ENCODE measurements at regions not wholly inside any gene's neighbourhood (a gene's known extent, or its start where the extent isn't known, plus 50 kb on each side); places are given as distances from the start of the nearest gene placed in this dataset.
"Not testable (repeated sequence)": the region's sequence is repeated elsewhere in the genome, so short reads cannot be mapped to it uniquely, and the experiment has no call there.

DNA sequence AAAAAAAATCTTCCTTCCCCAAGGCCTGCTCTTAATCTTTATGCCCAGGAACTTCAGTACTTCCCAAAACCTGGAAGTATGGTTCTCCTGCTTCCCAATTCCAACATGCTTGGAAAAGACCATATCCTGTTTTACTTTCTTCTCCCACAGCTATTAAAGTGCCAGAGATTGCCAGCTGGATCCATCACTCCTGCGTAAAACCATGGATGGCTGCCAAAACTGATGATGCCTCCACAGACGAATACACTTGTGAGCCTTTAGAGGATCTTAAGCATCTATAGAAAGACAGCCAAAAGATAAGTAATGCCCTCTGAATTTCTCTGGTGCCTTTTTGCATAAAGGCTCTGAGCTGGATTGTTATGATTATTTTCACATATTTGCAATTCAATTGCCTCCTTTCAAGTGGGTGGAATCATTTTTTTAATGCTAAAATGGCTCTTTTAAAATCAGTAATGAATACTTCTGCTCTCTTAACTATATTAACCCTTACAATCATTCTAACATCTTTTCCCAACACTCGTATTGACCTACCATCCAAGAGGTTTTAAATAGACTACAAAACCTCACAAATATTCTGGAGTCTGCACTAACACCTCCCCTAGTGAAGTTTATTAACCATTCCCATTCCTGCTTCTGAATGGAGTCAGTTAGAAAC is 1807.8 kb downstream of the BRINP3 start:
- no peak for DNase-seq

DNA sequence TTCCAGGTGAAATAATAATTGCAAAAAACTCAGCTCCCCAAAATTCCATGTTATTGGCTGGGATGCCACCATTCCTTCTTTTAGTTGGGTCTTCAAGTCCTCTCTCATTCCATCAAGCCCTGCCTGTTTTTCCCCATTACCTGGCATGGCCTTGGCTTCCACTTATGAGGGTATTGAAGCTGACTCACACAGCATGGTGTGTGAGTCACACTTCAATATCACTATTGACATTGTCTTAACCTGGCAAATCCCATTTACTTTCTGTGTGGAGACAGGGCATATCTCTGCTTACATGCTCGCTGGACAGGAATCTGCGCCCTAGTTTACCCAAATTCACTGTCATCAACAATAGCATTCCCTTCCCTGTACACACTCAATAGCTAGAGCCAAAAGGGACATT is 1806.8 kb downstream of the BRINP3 start:
- no peak for DNase-seq

DNA sequence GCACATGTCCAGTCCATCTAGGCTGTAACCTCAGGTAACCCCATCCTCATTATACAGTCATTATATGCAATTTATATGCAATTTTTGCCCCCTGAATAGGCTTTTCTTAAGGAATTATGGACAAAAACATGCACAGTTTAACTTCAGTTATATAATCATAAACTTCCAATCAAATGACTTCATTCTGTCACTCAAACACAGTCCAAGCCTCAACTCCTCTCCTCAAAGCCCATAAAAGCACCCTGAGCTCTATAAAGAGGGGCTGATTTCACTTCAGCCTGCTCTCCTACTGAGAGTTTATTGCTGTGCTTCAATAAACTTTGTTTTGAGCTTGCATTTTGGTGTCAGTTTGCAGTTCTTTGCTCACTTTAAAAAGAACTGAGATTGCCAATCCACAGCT is 1805.5 kb downstream of the BRINP3 start:
- no peak for DNase-seq

DNA sequence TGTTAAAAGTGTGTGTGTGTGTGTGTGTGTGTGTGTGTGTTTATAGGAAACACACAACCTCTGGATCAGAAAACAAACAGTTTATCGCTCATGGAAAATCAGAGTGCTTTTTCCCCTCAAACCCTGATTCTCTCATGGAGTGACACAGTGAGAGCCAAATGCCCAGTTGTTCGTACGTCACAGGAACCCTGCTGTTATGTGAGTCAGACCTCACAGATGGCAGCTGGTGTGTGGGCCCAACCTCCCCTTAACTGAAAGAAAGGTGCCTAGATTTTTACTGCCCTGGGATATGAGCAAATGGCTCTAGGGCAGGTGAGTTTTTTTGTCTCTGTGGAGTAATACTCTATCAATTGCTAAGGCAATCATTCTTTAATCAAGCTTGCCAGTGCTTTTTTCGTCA is 1788.1 kb downstream of the BRINP3 start:
- DNase-seq, result no peak

DNA sequence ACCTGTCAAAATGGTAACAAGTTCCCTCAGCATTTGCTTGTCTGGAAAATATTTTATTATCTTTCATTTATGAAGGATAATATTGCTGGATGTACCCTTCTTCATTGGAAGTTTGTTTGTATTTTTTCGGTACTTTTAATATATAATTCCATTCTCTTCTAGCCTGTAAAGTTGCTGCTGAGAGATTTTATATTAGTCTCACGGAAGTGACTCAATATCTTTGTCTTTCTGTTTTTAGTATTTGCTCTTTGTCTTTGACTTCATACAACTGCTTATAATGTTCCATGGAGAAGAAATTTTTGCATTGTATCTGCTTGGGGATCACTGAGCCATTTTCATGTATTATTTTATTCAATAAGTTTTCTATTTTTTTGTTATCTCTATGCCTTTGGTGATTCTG is 1777.5 kb downstream of the BRINP3 start:
- no peak for DNase-seq

DNA sequence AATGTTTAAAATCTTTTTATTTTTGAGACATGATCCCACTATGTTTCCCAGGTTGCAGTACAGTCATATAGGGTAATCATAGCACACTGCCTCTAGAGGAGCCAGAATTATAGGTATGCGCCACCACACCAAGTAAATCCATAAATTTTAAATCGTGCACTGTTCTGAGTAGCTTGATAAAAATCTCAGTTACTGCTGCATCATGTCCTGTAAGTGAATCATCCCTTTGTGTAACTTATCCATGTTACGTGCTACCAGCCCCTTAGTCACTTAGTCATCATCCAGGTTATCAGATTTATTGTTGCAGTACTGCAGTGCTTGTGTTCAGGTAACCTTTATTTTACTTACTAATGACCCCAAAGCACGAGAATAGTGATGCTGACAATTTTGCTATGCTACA is 1770.9 kb downstream of the BRINP3 start:
- DNase-seq, result no peak

DNA sequence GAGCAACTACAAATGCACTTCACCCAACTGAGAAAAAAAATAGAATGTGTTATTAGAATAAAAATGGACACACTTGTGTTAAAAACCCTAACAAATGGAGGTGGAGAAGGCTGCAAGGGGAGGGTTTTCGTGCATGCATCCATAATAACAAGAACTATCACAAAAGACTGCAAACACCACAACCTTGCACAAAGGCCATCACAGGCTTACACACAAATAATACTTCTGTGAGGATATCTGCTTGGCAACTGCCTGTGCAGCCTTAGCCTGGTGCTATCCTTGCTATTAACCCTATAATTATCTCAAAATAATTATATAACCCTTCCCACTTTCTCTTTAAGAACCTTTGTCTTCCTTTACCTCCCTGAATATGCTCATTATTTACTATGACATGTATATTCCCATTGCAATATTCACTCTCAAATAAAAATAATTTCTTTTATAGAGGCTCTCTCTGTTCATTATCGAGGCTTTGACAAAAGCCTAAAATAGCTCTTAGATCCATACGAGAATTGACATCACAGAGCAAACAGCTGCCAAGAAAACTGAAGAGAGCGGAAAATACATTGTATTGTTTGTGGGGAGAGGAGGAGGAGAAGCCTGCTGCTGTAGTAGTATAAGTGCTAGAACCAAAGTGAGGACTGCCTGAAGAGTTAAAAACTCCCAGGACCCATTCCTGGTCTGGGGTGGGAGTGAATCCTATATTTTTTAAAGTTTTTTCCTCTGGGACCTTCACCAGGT is 1768.7 kb downstream of the BRINP3 start:
- DNase-seq, result no peak

DNA sequence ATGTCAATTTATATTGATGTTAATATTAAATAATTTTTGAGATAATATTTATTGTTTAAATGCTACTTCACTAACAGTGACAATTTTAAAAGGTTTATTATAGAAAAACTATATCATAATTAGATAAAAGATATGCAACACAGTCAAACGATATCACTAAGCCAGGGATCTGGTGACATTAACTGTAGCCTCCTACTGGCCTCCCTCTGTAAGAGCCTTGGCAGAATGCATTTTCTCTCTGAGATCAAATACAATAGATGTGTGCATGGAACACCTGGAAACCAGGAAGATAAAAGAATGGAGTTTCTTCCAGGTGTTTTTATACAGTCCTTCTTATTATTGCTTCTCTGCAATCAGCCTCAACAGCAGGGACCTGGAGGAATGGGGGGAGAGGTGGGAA is 1762.1 kb downstream of the BRINP3 start:
- DNase-seq, result no peak

DNA sequence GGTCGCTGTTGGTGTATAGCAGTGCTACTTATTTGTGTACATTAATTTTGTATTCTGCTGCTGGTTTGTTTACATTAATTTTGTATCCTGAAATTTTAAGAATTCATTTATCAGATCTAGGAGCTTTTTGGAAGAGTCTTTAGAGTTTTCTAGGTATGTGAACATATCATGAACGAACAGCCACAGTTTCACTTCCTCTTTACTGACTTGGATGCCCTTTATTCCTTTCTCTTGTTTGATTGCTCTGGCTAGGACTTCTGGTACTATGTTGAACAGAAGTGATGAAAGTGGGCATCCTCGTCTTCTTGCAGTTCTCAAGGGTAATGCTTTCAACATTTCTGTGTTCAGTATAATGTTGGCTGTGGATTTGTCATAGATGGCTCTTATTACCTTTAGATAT is 1757.9 kb downstream of the BRINP3 start:
- DNase-seq, result no peak

DNA sequence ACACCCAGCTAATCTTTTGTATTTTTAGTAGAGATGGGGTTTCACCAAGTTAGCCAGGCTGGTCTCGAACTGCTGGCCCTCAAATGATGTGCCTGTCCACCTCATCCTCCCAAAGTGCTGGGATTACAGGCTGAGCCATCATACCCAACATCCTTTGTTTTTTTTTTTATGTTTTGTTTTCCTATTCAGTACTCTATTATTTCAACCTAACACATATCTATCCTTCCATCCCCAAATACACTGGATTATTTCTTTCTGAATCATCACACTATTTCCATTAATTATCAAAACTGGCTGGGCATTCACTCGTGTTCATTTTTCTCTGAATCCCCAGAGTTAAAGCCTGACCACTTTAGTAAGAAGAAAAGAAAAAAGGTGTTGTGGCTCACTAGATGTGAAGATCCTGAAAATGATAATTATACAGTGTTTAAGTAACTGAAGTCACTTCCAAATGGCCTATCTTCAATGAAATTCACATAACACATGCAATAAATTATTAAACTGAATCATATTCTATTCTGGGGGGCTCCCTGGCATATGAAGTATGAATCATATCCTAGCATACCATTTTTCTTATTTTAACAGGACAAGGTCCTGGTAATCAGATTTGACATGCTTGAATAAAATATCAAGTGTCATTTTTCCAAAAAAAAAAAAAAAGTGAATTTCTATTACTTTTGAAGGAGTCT is 1754.2 kb downstream of the BRINP3 start:
- DNase-seq, result no peak

DNA sequence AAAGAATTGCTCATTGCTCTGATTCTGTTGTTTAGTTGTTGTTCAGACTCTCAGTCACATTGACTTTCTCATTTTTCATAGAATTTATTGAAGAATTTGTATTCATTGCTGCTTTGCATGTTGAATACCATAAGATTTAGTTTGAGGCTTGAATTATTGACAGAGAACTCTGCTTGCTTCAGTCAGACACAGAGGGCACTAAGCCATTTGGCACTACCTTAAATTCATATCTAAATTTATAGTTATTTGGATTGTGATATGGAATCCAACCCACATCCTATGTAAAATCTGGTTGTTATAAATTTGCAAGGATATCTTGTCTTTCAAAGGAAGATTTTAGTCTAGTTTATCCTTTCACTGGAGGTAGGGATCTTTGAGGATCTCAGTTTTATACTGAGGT is 1748.6 kb downstream of the BRINP3 start:
- DNase-seq, result no peak

DNA sequence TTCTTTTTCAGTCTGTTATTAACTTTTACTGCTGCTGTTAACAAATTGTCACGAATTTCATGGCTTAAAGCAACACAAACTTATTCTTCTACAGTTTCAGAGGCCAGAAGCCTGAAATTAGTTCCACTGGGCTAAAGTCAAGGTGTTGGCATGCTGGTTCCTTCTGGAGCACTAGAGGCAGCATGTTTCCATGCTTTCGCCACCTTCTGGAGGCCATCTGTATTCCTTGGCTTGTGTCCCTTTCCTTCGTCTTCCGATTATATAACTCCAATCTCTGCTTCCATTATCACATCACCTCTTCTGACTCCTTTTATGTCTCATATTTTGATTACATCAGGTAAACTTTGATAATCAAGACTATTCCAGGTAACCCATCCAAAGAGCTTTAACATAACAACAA is 1742.1 kb downstream of the BRINP3 start:
- no peak for DNase-seq

DNA sequence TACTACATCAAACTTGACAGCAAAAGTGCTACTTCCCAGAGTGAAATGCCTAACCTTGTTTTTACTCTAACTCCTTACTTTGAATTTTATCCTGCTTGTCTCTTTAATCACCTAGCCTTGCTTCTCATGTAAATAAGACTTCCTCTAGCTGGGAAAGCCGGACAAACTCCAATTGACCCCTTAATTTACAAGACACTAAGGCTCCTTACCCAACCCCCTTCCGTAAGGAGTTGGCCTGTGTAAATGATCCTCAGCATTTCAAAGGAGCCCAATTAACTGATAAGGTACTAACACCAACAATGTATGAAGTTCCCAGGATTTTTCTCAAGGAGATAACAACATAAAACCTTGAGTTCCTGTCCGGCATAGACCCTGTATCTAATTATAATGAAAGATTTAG is 1728.4 kb downstream of the BRINP3 start:
- not testable (repeated sequence) for DNase-seq

DNA sequence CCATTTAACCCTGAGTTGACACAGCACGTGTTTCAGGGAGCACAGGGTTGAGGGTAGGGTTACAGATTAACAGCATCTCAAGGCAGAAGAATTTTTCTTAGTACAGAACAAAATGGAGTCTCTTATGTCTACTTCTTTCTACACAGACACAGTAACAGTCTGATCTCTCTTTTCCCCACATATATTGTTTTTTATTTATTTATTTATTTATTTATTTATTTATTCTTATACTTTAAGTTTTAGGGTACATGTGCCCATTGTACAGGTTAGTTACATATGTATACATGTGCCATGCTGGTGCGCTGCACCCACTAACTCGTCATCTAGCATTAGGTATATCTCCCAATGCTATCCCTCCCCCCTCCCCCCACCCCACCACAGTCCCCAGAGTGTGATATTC is 1725.6 kb downstream of the BRINP3 start:
- DNase-seq, result not testable (repeated sequence)

DNA sequence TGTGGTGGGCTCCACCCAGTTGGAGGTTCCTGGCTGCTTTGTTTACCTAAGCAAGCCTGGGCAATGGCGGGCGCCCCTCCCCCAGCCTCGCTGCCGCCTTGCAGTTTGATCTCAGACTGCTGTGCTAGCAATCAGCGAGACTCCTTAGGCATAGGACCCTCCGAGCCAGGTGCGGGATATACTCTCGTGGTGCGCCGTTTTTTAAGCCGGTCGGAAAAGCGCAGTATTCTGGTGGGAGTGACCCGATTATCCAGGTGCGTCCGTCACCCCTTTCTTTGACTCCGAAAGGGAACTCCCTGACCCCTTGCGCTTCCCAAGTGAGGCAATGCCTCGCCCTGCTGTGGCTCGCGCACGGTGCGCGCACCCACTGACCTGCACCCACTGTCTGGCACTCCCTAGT is 1719.9 kb downstream of the BRINP3 start:
- DNase-seq, result not testable (repeated sequence)

DNA sequence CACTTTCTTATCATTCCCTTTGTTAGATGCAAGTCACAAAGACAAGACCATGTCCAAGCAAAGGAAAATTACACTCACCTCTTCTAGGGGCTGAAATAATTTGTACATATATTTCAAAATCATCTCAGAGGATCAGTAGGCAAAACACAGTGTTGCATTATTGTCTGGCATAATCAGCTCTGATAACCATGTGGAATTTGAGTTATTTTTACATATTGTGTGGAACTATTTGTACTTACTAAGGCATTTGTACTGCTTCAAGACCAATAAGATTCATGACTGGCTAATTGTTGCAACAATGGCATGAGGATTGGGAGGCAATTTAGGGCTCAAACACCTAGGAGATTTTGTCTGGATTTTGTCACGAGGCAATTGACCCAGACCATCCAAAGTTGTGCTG is 1716.4 kb downstream of the BRINP3 start:
- no peak for DNase-seq

DNA sequence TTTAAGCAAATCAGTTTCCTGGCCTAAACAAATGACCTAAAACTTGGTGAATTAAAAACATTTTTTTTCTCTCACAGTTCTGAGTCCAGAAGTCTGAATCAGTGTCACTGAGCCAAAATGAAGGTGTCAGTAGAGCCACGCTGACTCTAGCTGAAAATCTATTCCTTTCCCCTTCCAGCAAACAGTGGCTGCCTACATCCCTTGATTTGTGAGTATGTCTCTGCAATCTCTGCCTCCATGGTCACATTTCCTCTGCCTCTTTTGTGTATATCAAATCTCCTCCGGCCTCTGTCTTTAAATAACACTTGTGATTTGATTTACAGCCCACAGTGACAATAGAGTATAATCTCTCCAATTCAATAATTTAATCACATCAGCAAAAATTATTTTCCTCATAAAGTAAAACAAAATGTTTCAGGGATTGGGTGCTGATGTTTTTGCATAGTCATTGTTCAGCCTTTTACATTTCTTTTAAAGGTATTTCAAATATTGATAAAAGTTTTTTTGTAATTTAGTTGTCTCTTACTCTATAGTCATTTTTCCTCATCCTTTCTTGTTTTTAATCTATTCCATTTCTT is 1715.4 kb downstream of the BRINP3 start:
- no peak for DNase-seq

DNA sequence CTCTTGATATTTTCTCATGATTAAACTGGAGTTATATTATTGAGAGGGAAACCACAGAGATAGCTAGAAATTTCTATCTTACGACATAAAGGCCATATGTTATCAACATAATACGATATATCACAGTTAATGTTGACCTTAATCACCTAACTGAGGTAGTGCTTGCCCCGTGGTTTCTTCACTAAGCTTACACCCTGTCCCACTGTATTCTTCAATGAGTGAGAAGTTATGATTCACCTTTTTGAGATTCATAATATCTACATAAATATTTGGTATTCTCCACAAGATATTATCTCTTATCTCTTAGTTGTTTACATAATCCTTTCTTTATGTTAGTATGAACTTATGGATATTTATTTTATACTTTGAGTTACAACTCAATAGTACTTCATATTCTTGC is 1714.1 kb downstream of the BRINP3 start:
- no peak for DNase-seq

DNA sequence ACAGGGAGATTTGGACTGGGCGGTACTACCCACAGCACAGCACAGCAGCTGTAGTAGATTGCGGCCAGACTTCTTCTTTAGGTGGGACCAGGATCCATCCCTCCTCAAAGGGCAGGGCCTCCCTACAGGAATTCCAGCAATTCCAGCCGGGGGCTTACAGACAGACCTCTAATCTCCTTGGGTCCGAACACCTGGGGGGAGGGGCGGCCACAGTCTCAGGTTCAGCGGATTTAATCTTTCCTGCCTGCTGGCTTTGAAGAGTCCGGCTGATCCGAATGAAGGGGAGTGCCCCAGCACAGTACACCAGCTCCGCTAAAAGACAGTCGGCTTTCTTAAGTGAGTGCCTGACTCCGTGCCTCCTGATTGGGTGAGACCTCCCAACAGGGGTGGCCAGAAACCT is 1708.5 kb downstream of the BRINP3 start:
- DNase-seq, result no peak

DNA sequence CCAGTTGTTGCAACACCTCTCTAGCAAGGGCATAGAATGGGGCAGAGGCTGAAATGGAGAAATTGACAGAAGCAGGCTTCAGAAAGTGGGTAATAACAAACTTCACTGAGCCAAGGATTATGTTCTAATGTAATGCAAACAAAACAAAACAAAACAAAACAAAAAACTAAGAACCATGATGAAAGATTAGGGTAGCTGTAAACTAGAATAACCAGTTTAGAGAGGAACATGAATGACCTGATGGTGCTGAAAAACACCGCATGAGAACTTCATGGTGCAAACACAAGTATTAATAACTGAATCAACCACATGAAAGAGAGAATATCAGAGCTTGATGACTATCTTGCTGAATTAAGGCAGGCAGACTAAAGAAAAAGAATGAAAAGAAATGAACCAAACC is 1707.7 kb downstream of the BRINP3 start:
- no peak for DNase-seq

DNA sequence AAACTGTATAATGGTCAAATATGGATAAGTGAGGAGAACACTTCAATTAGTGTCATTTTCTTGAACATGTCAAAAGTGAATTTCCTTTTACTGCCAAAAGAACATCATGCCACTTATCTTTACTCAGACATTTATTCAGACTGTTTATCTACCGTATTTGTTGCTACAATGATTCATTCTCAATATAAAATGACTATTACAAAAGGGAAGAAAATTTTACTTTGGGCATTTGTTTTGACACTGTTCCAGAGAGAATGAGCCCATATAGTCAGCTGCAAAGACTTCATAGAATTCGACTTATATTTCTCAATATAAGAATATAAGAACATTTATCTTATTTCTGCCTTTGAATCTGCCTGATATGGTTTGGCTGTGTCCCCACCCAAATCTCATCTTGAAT is 1699.1 kb downstream of the BRINP3 start:
- DNase-seq, result no peak

DNA sequence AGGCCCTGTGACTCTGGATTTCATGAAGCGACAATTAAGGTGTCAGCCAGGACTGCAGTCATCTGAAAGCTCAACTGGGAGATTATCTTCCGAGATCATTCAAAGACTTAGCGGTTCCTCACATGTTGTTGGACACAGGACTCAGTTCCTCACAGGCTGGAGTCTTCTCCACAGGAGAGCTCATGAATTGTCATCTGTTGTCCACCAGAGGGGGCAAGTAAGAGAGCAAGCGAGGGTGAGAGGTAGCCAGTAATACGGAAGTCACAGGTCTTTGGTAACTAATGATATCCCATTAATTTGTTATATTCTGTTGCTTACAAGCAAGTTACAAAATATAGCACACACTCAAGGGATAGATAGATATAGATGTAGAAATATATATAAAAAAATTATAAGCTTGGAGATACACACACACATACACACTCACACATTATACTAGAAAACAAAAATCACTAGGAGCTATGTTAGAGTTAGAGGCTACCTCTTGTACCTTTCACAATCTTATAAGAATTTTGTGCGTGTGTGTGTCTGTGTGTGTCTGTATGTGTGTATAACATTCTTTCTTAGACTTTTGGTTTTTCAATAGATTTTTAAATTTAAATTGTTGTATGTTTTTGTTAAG is 1695.3 kb downstream of the BRINP3 start:
- DNase-seq, result peak; percentile 37 to 66

DNA sequence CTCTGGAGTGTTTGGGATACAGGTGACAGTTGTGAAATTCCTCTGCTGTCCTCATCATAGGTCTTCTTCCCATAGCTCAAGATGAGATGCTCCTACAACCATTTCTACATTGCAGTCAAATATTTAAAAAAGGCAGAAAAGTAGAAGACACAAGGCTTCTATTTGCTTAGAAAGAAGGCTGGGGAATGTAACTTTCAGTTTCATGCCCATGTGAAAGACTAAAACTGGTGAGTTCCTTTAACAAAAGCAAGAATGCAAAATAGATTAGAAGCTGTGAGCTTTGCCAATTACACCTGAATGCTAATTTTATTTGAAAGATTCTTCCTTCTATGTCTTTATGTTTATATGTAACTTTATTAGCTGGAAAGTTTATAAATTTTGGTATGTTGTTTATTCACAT is 1682.7 kb downstream of the BRINP3 start:
- DNase-seq, result no peak

Measured in AML-193 (cell line).